ENCODE measurements at regions not wholly inside any gene's neighbourhood (a gene's known extent, or its start where the extent isn't known, plus 50 kb on each side); places are given as distances from the start of the nearest gene placed in this dataset.

GRCh38 chr12:23238957-23239356 is 614.0 kb downstream of the ETNK1 start:
- no peaks in the 10 kb centered on the region for H4K20me1 ChIP-seq (ENCODE audit: insufficient read depth, low read length)
- no peak overlapping the region for H3K27ac ChIP-seq (ENCODE audit: insufficient read depth, low read length)
- no peak overlapping the region for H2AK5ac ChIP-seq (ENCODE audit: low read depth, low read length)
- H3K18ac ChIP-seq (ENCODE audit: low read depth, low read length): no peak overlapping the region
- no peak overlapping the region for H3K4ac ChIP-seq (ENCODE audit: low read depth, low read length)
- no peaks in the 10 kb centered on the region for H3K9me1 ChIP-seq (ENCODE audit: insufficient read depth, low read length)
- no TSS peak for BruUV-seq (replicated peaks)
- no peak overlapping the region for H2AK9ac ChIP-seq (replicated peaks; ENCODE audit: low read depth, low read length, poor library complexity)
- no peak overlapping the region for H2BK5ac ChIP-seq (ENCODE audit: low read depth, low read length, poor library complexity, severe bottlenecking)
- no peak overlapping the region for H2BK15ac ChIP-seq (ENCODE audit: low read depth, low read length)
- H4K8ac ChIP-seq (ENCODE audit: low read depth in 2 of 2, low read length in 2 of 2): no peak overlapping the region
- dilution Hi-C loops (cut with HindIII; ENCODE audit: low sequenced_read_pairs, unreplicated experiment): no loop called here
- ATAC-seq (ENCODE audit: low read depth) (no peak), DNase-seq (no peak)
- no peak overlapping the region for H2AFZ ChIP-seq (replicated peaks; ENCODE audit: low read length, poor library complexity)
- no peak overlapping the region for H3K56ac ChIP-seq (ENCODE audit: extremely low read depth, insufficient read depth, low read length)
- no peak overlapping the region for H2BK120ac ChIP-seq (ENCODE audit: low read depth, low read length)
- no peak overlapping the region for H2BK20ac ChIP-seq (ENCODE audit: low read depth, low read length)
- H3K9me3 ChIP-seq (ENCODE audit: control insufficient read depth, insufficient read depth, low read length): no peaks in the 10 kb centered on the region
- ChIA-PET CTCF (no interaction called here), POLR2A (ENCODE audit: unreplicated experiment) (no interaction called here)
- H3K9ac ChIP-seq (ENCODE audit: low read depth, low read length): no peak overlapping the region
- H4K5ac ChIP-seq (ENCODE audit: low read depth, low read length): no peak overlapping the region
- TF ChIP-seq SMC3 (IDR thresholded peaks at IDR 0.05; ENCODE audit: low read depth, low read length) (no peak), RCOR1 (IDR thresholded peaks at IDR 0.05; ENCODE audit: insufficient replicate concordance, low read length) (no peak), RAD21 (IDR thresholded peaks at IDR 0.05; ENCODE audit: low read length) (no peak), USF2 (IDR thresholded peaks at IDR 0.05; ENCODE audit: low read depth, low read length) (no peak)
- H3K23ac ChIP-seq (ENCODE audit: low read depth, low read length): no peak overlapping the region
- no peak overlapping the region for H3K4me3 ChIP-seq (ENCODE audit: insufficient read depth, low read depth, low read length)
- no peaks in the 10 kb centered on the region for H3K27me3 ChIP-seq (ENCODE audit: control insufficient read depth, insufficient read depth, low read length)
- no peaks in the 10 kb centered on the region for H3K36me3 ChIP-seq (ENCODE audit: control insufficient read depth, insufficient read depth, low read length)
- intact Hi-C loops (cut with micrococcal nuclease): no loop called here
- H3K4me1 ChIP-seq (ENCODE audit: control insufficient read depth, insufficient read depth, low read length): no peaks in the 10 kb centered on the region
- H3K14ac ChIP-seq (replicated peaks; ENCODE audit: low read depth, low read length): no peak overlapping the region
- in situ Hi-C loops (cut with MboI; ENCODE audit: low sequenced_read_pairs): no loop called here
- no peak overlapping the region for H4K91ac ChIP-seq (ENCODE audit: insufficient read depth, low read depth, low read length)
- H3K4me2 ChIP-seq (ENCODE audit: low read depth, low read length): no peak overlapping the region
- no peaks in the 10 kb centered on the region for H3K79me1 ChIP-seq (ENCODE audit: low read depth in 1 of 2, low read length in 2 of 2)
